Stimulated activated CD8-positive, alpha-beta memory T cell treated with anti-CD3 and anti-CD28 coated beads, Interleukin-12 subunit alpha, Interleukin-12 subunit beta, amount 100 ng/mL, for 24 hours (primary cell): ENCODE measurements at regions not wholly inside any gene's neighbourhood (a gene's known extent, or its start where the extent isn't known, plus 50 kb on each side); places are given as distances from the start of the nearest gene placed in this dataset.

ENCODE experiments used
- DNase-seq: peaks from one replicate; pipeline ENCODE4 v3.0.0-alpha.2; 2020; ENCODE audit errors: extremely low read depth

DNA sequence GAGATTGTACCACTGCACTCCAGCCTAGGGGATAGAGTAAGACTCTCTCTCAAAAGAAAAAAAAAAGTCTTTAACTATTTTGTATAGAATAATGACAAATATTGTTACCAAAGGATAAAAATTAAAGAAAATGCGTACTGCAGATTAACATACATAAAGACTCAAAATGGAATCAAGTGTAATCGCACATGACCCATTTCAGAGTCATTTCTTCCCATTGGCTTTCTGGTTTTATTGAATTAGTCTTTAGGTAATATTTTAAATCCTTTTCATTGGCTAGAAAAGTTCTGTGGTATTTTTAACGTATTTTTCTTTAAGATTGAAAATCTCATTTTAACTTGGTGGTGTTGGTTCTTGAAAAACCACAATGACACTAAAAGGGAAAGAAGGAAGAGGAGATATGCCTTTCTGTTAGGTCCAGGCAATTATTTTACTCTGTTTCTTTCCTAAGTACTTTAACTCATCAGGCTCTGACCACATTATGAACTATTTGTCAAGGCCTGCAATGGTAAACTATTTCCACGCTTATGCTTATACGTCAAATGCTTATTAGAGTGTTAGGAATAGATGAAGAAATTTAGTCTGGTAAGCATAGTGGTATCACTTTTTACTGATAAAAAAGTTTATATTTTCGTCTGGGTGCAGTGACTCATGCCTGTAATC, 52.3 kb downstream of the PLEKHG1 start:
- no peak for DNase-seq

DNA sequence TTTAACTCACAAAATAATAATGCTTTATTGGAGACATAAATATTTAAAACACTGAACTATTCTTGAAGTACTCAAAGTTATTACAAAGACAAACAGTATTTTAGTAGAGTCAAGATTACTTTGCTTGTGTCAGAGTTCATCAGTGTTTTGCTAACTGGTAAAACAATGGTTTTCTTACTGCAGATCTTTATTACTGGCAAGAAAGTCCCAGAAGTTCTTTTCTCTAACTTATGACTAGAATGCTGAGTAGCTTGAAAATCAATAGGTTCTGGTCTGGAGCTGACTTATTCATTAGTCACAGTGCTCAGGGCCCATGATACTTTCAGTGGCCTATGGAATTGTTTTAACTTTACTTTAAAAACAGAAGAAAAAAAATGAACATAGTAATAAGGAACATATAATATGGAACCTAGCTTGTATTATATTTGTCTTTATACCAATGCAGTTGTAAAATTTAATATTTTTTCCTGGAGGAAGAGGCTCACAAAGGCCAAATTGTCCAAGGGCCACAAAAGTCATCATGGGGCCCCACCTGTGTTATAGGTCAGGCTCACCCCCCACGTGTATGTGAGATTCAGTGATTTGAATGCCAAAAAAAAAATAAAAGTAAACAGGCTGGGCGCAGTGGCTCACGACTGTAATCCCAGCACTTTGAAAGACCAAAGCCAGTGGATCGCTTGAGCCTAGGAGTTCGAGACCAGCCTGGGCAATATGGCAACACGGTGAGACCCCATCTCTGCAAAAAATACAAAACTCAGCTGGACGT, 53.3 kb downstream of the PLEKHG1 start:
- DNase-seq, result no peak

DNA sequence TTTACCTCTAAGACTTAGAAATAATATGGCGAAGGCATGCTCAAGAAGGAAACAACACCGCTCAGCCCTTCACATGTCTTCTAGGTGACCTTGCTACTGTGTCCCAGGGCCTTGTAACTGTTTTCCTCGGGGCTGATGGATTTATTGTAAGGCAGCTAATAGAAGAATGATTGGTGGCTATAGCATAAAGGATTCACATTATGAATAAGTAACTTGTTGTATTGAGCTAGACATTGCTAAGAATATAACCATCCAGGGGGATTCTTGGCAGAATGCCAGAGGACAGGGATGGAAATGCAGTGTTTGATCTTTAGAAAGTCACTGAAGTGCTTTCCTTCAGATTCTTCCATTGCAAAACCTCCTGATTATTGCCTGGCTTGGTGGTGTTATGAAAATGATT, 54.9 kb downstream of the PLEKHG1 start:
- DNase-seq, result no peak

DNA sequence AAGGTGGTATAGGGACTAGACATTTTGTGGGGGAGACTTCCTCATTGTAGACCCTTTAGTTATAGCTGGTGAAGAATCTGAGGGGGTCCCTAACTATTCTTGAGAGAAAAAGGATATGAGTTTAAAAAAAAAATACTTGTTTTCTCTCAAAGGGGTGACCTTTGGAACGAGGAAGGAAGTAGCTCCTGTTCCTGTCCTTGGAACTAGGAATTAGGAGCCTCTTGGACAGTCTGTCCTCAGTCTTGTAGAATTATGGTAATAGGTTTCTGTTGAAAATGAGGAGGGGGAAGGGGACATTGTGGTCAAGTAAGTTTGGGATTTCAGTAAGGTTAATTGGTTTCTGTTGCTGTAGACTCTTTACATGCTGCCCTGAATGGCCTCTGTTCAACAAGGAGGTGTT, 56.5 kb downstream of the PLEKHG1 start:
- no peak for DNase-seq

DNA sequence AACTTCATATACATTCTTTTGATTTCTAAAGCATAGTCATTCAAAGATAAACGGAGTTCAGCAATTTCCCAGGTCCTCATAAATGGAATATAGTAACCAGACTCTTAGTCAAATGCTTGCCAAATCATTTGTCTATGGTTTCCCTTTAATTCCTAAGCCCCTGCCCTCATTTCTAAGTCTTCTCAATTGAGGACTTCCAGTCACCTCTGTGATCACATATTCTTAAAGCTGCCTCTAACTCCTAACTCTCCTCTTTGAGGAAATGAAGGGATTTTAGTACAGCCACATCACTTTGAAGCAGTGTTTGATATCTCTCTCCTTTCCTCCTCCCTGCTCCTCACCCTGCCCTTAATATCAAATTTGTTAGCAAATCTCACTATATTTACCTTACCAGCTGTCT, 58.7 kb downstream of the PLEKHG1 start:
- no peak for DNase-seq

DNA sequence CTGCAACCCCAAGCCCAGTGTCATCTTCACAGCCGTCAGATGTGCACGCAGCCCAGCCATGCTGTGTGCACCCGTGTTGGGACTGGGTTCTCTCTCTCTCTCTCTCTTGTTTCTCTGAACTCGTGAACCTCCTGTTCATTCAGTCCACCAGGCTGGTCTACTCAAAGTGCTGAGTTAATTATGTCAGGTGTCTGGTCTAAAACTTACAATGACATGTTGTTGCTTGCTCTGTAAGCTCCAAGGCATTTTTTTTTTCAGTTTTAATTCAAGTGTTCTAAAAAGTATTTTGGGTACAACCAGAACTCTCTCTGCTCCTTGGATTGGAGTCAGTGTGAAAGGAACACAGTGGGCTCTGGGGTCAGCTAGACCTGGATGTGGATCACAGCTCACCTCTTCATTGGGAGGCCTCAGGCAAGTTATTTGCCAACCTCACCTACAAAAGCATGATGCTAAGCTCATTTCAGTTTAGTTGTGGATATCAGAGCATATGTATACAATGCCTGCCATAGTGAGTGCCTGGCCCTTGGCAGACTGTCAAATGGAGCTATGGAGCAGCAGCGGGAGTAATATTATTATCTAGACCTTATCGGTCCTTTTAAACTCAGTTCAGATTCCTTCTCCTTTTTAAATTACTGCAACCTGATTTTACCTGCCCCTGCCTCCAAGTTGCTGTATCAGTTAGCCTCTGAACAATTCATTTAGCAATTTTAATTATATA, 59.5 kb downstream of the PLEKHG1 start:
- no peak for DNase-seq

DNA sequence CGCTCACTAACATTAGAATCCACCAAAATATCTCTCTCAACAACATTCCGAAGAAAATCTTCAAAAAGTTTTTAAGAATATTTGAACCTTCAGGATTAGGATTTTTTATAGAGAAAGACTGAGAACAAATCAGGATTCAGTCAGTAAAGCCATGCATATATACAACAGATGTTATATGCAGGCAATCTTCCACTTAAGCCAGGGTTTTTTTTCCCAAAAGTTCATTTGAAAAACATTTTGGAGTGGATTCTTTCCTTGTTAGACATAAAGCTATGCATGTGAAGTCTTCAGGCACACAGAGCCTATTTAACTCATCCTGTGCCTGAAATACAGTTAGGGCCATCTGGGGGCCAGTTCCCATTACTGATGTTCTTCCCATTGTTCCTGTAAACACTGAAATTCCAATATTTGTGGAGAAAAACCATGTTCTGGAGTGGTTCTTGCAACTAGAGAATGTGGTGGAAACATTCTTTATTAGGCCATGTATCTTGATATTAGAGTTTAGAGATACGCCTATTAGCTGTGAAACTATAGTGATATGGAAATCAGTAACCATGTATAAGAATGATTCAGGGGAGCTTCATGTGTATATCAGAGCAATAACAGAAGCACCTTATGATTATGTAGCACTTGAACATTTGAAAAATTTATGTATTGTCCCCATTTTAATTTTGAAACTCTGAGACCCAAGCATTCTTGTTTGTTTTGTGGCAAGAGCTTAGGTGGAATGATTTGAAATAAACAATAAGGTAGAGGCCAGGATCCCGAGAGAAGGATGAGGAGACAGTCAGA, 61.7 kb downstream of the PLEKHG1 start:
- no peak for DNase-seq

DNA sequence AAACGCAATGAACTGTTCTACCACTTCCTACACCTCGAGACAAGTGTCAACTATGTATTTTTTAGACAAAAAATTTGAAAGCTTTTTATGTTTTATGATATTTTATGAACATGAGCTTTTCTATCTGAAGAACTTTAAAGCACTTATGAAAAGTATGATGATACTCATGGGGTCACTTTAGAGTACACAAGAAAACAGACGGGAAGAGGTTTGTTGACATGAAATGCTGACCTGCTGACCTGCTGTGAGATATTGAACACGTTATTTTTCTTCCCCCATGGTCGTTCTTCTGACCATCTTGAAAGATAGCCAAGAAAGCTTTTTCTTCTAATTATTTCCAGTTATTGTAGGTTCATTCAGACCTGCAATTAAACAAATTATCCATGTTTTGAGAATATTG, 63.1 kb downstream of the PLEKHG1 start:
- no peak for DNase-seq

DNA sequence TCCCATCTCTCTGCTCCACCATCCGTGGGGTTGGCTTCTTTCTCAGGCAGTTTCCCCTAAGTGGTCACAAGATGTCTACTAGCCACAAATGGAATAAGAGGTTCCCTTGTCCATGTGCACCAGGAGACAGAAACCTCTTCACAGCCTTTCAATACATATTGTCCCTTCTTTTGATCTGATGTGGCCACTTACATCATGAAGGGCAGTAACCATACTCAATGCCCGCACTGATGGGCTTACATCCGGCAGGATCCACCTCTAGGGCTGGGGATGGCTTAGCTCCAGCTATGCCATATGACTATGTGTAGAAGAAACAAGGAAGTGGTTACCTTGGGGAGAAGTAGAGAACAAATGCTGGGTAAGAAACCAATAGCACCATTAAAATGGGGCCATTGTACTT, 64.4 kb downstream of the PLEKHG1 start:
- DNase-seq, result no peak

DNA sequence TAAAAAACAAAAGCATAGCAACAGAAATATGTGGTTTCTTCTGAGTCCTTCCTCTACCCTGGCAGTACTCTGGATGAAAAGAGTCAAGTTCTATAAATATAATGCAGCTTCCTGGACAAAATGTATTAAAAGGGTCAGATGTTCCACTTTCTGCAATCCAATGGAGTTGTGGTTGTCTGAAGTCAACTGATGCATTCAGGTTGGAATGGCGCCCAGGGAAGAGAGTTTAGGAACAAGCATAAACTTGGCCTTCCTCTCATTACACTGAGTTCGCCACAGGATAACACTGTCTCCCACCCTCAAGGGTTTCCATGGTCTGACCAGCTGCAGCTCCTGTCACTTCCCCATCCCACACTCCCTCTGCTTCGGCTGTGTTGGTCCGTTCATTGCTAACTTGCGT, 66.4 kb downstream of the PLEKHG1 start:
- no peak for DNase-seq

DNA sequence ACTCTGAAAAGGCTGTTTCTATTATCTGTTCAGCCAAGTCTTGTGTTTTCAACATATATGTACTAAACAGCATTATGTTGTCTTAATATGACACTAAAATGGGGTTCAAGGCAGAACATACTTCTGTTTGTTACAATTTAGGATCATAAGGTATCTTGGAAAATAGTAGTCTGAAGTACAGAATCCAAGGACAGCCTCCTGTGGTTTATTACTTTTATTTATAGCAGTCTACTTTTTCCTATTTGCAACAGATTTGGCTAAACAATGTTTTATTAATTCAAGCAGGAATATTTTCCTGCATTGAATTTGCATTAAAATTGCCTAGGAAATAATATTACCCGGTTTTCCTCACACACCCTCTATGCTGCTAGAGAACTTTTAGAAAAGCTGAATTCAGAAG, 67.7 kb downstream of the PLEKHG1 start:
- no peak for DNase-seq

DNA sequence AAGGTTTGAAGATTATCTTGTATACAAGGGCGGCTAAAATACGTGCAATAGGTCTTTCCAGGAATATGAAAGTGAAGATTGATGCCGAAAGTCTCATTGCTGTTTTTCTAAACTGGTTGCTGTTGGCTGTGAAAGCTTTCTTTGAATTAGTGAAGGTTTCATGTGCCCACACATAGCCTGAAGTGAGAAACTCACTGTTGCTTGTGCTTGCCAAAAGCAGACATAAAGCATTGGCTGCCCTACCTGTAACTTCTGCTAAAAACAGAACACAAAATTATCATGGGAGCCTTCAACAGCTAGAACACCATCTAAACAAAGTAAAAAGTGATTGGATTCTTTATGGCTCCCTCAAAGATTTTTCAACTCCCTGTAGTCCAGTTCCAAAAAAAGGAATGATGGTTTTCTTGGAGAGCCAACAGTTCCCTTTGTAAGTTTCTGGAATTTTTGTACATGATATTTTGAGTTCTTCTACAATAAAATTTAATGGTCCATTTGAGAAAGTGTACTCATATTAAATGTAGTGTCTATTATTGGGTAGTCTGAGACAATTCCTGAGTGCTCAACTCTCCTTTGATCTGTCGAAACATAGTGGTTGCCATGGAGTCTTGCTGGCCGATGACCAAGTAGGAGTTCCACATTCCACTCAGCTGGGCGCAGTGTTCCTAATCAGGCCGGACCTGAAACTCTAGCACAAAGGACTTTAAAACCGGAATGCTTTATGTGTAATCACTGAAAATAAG, 68.5 kb downstream of the PLEKHG1 start:
- DNase-seq, result no peak

DNA sequence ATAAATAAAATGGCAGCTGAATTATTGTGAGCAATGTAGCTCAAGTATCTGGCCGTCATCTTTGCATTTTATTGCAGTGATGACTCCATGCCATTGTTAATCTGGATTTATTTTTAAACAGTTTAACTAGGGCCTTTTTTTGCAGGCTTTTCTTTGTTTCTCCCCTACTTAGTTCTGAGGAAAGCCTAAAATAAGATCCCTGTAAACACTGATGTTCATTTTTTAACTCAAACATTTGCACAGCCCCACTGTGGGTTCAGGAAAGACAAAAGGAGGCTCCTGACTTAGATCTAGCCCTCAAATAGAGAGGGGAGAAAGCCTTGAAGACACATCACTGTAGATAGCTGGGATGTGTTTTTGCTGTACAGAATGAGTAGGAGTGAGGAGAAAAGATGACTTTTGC, 69.2 kb downstream of the PLEKHG1 start:
- no peak for DNase-seq

DNA sequence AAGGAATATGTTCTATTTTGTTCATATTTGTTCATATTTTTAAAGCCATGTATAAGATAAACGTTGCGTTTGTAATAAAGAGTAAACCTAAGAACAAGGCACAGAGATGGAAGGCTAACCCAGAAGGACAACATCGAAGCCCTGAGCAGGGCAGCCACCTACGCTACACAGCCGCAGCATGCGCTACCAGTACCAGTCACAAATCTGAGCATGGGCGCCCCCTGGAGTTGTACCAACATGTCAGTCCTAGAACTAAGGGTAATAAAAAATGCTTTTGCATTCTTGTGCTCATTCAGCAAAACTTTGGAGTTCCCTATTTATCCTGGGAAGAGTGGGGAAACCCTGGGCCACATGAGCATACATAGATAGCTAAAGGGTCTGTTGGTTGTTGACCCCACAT, 70.6 kb downstream of the PLEKHG1 start:
- DNase-seq, result no peak

DNA sequence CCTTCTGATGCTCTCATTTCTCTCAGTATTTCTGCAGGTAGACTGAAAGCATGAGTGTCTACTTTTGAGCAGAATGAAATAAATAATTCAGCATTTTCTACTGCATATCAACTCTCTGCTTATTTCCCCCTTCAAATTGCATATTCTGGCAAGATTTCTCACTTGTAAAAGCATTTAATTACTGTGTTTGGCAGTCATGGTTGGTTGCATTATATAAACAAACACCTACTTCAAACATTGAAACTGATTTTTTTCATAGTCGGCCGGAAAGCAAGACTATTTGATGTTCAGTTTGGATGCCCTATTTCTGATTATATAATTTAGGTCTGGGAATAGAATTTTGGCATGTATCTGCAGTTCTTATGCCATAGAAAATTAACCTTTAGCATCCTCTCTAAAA, 73.1 kb downstream of the PLEKHG1 start:
- DNase-seq, result no peak

DNA sequence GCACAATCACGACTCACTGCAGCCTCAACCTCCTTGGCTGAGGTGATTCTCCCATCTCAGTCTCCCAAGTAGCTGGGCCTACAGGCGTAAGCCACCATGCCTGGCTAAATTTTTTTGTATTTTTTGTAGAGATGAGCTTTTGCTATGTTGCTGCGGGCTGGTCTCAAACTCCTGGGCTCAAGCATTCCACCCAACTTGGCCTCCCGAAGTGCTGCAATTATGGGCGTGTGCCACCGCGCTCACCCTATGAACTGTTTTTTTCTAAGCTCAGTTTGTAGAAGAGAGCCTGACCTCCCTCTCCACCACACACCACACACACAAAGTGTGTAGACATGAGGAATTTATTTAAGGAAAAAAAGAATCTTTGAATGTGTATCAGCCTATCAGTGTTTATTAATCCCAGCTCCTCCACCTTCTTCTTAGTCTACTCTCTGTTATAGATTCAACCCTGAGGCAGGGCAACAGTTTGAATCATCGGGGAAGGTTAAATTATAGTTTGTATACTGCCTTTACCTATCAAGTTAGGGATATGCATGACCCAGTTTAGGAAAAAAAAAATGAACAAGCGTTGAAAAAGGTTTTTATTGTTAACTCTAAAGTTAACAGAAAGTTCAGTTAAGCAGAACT, 74.1 kb downstream of the PLEKHG1 start:
- no peak for DNase-seq

DNA sequence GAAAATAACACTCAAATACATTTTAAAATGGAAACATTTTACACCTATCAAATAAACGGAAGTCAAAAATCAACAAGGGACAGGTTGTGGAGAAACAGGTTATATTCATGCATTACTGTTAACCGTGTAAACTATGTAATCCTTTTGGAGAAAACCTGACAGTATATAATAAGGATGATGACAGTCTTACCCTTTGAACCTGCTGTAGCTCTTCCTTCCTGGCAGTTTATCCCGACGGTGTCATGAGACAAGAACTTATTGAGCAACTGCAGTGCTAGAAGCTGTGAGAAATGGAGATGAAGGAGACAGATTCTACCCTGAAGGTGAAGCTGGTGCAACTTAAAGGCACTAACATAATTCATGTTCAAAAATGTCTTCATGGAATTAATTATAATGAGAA, 76.7 kb downstream of the PLEKHG1 start:
- no peak for DNase-seq

DNA sequence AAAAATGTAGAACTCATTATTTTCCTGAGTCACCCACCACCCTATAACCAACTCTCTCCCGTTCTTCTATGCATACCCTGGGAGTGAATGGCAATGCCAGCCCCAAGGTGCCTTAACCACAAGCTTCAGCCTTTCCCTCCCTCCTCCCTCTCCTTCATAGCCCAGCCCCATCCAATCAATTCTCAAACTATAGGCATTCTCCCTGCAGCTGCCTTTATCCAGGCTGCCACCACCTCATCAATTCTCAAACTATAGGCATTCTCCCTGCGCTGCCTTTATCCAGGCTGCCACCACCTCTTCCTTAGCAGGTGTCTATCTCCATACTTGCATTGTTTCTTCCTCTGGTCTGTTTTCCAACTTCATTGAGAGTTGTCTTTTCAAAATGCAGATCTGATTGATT, 77.1 kb downstream of the PLEKHG1 start:
- no peak for DNase-seq

DNA sequence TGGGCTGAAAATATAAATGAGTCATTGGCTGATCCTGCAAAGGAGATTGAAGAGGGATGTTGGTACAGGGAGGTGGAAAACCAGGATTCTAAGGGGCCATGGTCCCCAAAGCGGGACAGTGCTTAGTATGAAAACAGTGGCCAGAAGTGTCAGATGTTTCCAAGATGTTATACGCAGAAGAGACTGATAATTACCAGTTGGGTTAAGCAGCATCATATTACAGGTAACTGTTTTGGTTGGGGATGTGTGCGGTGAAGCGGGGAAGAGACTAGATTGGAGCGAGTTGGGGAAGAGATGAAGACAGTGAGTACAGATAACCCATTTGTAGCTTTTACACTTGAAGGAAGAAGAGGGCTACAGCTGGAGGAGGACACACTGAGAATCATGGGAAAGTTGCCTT, 80.8 kb downstream of the PLEKHG1 start:
- no peak for DNase-seq

DNA sequence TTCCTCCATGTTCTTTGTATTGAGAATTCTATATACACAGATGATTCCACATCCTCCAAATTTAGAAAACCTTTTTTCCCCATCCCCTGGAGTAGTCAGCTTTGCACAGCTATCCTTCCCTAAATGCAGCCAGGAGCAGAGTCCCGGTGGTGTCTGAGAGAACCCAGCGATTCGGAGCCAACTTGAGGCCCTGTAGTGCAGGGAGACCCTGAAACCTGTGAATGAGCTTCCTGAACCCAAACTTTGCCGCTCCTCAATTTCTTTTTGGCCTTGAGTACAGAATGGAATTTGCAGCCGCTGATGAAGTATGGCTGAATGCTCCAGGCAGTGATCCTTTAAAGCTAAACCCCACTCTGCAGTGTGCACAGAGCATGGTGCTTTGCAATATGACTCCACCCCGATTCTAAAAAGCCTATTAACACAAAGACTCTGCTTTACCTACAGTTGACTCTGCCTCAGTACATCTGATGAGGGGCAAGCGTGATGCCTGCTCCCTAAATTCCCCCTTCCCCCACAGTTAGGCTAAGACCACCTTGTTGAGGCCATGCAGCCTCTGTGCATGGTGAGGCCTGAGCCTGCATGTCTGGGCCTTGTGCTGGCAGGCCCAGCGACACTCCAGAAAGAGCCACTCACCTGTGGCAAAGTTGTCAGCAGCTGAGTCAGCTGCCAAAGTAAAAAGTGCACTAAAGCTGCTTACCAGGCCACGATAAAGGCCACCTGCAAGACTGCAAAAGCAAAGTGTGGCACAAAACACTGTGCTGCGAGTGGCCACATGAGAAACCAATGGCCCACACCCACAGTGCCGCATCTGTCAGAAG, 82.1 kb downstream of the PLEKHG1 start:
- DNase-seq, result no peak
